Sigmoid colon (tissue), 3 donors: ENCODE measurements at regions not wholly inside any gene's neighbourhood (a gene's known extent, or its start where the extent isn't known, plus 50 kb on each side); places are given as distances from the start of the nearest gene placed in this dataset.

Experiments
- POLR2A ChIP-seq, 2 donors: fragments of 450-650 bp; IDR thresholded peaks; one replicate each; pipeline ENCODE4 v1.6.1; 2016; ENCODE audit warnings: antibody characterized with exemption in 2 of 2, mild to moderate bottlenecking in 2 of 2, moderate library complexity in 2 of 2
- TF ChIP-seq, protein P1 (sequence below), 4 experiments: fragments of 450-650 bp in 3 of 4; fragments of 200-600 bp in 1 of 4; IDR thresholded peaks; one replicate each; pipeline ENCODE4 v1.5.1; 2016 to 2019; ENCODE audit warnings: antibody characterized with exemption in 4 of 4, mild to moderate bottlenecking in 3 of 4, moderate library complexity in 2 of 4

GRCh38 chr11:130677486-130678153, 229.2 kb downstream of the ADAMTS15 start:
- TF ChIP-seq, protein P1, sequence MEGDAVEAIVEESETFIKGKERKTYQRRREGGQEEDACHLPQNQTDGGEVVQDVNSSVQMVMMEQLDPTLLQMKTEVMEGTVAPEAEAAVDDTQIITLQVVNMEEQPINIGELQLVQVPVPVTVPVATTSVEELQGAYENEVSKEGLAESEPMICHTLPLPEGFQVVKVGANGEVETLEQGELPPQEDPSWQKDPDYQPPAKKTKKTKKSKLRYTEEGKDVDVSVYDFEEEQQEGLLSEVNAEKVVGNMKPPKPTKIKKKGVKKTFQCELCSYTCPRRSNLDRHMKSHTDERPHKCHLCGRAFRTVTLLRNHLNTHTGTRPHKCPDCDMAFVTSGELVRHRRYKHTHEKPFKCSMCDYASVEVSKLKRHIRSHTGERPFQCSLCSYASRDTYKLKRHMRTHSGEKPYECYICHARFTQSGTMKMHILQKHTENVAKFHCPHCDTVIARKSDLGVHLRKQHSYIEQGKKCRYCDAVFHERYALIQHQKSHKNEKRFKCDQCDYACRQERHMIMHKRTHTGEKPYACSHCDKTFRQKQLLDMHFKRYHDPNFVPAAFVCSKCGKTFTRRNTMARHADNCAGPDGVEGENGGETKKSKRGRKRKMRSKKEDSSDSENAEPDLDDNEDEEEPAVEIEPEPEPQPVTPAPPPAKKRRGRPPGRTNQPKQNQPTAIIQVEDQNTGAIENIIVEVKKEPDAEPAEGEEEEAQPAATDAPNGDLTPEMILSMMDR (IDR thresholded peaks at IDR 0.05): no peak
- TF ChIP-seq POLR2A (IDR thresholded peaks at IDR 0.05): no peak
